DND-41 (cell line): ENCODE measurements at regions not wholly inside any gene's neighbourhood (a gene's known extent, or its start where the extent isn't known, plus 50 kb on each side); places are given as distances from the start of the nearest gene placed in this dataset.

Experiments
- ATAC-seq: fragments of 200-7000 bp; cut with Tn5 transposase; 3 replicates; pipeline ENCODE4 v1.9.1; 2021; ENCODE audit warnings: low read depth; ENCODE audit not compliant: insufficient read depth
- DNase-seq: peaks from one replicate; pipeline ENCODE4 v3.0.0-alpha.2; 2020
- H2AFZ ChIP-seq: 2 replicates; pipeline ENCODE4 v1.6.0; 2012; ENCODE audit warnings: low read depth, low read length
- H3K27ac ChIP-seq: 2 replicates; pipeline ENCODE4 v1.5.1; 2012; ENCODE audit warnings: low read length, inconsistent platforms
- H3K27me3 ChIP-seq: fragments of 200-600 bp; sonication (generic); 2 replicates; pipeline ENCODE4 v1.6.0; 2012; ENCODE audit warnings: low read length, mild to moderate bottlenecking, inconsistent platforms; ENCODE audit not compliant: insufficient read depth, poor library complexity
- H3K36me3 ChIP-seq: 2 replicates; pipeline ENCODE4 v1.5.1; 2012; ENCODE audit warnings: low read length, inconsistent platforms; ENCODE audit not compliant: insufficient read depth
- H3K4me1 ChIP-seq: 2 replicates; pipeline ENCODE4 v1.5.1; 2012; ENCODE audit warnings: mild to moderate bottlenecking, low read length; ENCODE audit not compliant: insufficient read depth
- H3K4me2 ChIP-seq: 2 replicates; pipeline ENCODE4 v1.6.0; 2012; ENCODE audit warnings: mild to moderate bottlenecking, moderate library complexity, low read length, inconsistent platforms; ENCODE audit not compliant: insufficient read depth
- H3K4me3 ChIP-seq, 2 experiments: fragments of 200-600 bp in 1 of 2; shearing (Covaris generic) in 1 of 2; 2 replicates each; pipeline ENCODE4 v1.5.1; 2012 to 2016; ENCODE audit warnings: inconsistent platforms in 2 of 2, low read length in 2 of 2, mild to moderate bottlenecking in 2 of 2, low read depth in 1 of 2, moderate library complexity in 1 of 2
- H3K79me2 ChIP-seq: 2 replicates; pipeline ENCODE4 v1.6.0; 2012; ENCODE audit warnings: low read length, inconsistent platforms; ENCODE audit not compliant: insufficient read depth
- H3K9ac ChIP-seq: 2 replicates; pipeline ENCODE4 v1.6.0; 2012; ENCODE audit warnings: low read depth, mild to moderate bottlenecking, inconsistent platforms, low read length, moderate library complexity
- H3K9me3 ChIP-seq: 2 replicates; pipeline ENCODE4 v1.5.1; 2012; ENCODE audit warnings: low read length, moderate library complexity, mild to moderate bottlenecking, inconsistent platforms; ENCODE audit not compliant: insufficient read depth, severe bottlenecking
- H4K20me1 ChIP-seq: 2 replicates; pipeline ENCODE4 v1.6.0; 2012; ENCODE audit warnings: low read length; ENCODE audit not compliant: insufficient read depth
- EZH2 ChIP-seq: IDR thresholded peaks from 3 replicates; pipeline ENCODE4 v1.6.1; 2012; ENCODE audit warnings: borderline replicate concordance, low read depth, mild to moderate bottlenecking, moderate library complexity, low read length, inconsistent platforms; ENCODE audit not compliant: severe bottlenecking
- TF ChIP-seq, protein P1 (sequence below): IDR thresholded peaks from 2 replicates; pipeline ENCODE4 v1.5.1; 2012; ENCODE audit warnings: borderline replicate concordance, low read length, moderate library complexity, mild to moderate bottlenecking; ENCODE audit not compliant: poor library complexity, severe bottlenecking; ENCODE audit errors: extremely low read depth

DNA sequence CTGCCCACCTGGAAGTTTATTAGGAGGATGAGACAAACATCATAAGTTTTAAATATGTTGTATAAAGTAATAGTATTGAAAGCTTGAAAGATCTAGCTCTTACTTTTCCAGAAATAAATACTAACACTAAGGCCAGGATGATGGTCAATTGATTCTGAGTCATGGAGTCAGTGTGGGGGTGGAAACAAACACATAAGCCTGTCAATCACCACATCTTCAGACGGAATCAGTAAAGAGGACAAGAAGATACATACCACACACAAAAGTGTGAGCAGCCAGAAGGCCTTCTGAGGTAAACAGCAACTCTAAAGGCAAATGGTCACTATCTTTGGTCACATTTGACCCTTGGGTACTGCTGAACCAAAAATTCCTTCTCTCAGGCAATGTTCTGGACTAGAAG is 365.0 kb upstream of the RASGEF1B start:
- Histone ChIP-seq H3K27ac (no peak overlapping the region), H2AFZ (no peak overlapping the region), H4K20me1 (no peaks in the 10 kb centered on the region), H3K36me3 (no peaks in the 10 kb centered on the region), H3K4me1 (no peaks in the 10 kb centered on the region), H3K9ac (no peak overlapping the region), H3K9me3 (no peaks in the 10 kb centered on the region), H3K27me3 (no peaks in the 10 kb centered on the region), H3K79me2 (no peaks in the 10 kb centered on the region), H3K4me2 (no peak overlapping the region), H3K4me3 (no peak overlapping the region)
- TF ChIP-seq, protein P1, sequence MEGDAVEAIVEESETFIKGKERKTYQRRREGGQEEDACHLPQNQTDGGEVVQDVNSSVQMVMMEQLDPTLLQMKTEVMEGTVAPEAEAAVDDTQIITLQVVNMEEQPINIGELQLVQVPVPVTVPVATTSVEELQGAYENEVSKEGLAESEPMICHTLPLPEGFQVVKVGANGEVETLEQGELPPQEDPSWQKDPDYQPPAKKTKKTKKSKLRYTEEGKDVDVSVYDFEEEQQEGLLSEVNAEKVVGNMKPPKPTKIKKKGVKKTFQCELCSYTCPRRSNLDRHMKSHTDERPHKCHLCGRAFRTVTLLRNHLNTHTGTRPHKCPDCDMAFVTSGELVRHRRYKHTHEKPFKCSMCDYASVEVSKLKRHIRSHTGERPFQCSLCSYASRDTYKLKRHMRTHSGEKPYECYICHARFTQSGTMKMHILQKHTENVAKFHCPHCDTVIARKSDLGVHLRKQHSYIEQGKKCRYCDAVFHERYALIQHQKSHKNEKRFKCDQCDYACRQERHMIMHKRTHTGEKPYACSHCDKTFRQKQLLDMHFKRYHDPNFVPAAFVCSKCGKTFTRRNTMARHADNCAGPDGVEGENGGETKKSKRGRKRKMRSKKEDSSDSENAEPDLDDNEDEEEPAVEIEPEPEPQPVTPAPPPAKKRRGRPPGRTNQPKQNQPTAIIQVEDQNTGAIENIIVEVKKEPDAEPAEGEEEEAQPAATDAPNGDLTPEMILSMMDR: no peak
- no peak for TF ChIP-seq EZH2
- no peak for DNase-seq
- no peak for ATAC-seq

DNA sequence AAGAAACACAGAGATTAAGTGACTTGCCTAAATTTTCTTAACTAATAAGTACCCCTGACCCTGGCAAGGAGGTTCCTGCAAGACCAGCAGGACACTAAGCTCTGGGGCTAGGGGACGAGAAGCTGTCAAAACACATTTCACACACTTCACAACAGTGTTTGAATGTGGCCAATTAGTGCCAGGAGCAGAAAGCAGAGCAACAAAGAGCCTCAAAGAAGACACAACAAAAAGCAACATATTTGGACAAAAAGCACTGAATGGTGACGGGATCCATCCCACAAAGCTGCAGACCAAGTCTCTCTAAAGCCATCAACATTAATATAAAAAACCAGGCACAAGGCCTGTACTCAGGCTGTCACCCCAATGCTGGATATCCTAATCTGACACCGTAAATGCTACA is 361.9 kb upstream of the RASGEF1B start:
- H3K4me1 ChIP-seq: no peaks in the 10 kb centered on the region
- no peaks in the 10 kb centered on the region for H3K27me3 ChIP-seq
- no peak overlapping the region for H3K4me2 ChIP-seq
- no peak overlapping the region for H3K4me3 ChIP-seq
- ATAC-seq (no peak), DNase-seq (no peak)
- no peak overlapping the region for H2AFZ ChIP-seq
- no peak for TF ChIP-seq EZH2
- TF ChIP-seq, protein P1: no peak
- H3K9me3 ChIP-seq: no peaks in the 10 kb centered on the region
- H3K79me2 ChIP-seq: no peaks in the 10 kb centered on the region
- H4K20me1 ChIP-seq: no peaks in the 10 kb centered on the region
- H3K27ac ChIP-seq: no peak overlapping the region
- no peaks in the 10 kb centered on the region for H3K36me3 ChIP-seq
- no peak overlapping the region for H3K9ac ChIP-seq

DNA sequence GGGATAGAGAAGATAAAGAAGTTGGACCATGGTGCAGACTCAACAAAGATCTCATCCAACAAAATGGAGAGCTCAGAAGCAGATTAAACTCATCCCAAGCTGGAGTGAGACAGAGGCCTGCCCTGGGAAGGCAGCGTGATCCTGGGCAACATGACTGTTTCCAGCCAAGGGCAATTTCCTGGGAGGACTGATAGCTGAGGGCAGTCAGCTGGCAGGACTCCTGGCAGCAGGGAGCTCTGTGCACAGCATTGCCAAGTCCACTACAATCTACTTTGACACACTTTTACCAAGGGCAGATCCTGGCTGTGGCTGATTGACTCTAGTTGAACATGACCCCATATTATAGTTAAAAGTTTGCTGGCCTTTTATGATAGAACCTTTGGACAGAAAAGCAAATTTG is 357.3 kb upstream of the RASGEF1B start:
- Histone ChIP-seq H3K36me3 (no peaks in the 10 kb centered on the region), H3K27ac (no peak overlapping the region), H3K4me2 (no peak overlapping the region), H3K4me1 (no peaks in the 10 kb centered on the region), H3K4me3 (no peak overlapping the region), H2AFZ (no peak overlapping the region), H3K9ac (no peak overlapping the region), H3K9me3 (no peaks in the 10 kb centered on the region), H3K27me3 (no peaks in the 10 kb centered on the region), H3K79me2 (no peaks in the 10 kb centered on the region), H4K20me1 (no peaks in the 10 kb centered on the region)
- TF ChIP-seq, protein P1: no peak
- no peak for TF ChIP-seq EZH2
- DNase-seq: no peak
- ATAC-seq: no peak

DNA sequence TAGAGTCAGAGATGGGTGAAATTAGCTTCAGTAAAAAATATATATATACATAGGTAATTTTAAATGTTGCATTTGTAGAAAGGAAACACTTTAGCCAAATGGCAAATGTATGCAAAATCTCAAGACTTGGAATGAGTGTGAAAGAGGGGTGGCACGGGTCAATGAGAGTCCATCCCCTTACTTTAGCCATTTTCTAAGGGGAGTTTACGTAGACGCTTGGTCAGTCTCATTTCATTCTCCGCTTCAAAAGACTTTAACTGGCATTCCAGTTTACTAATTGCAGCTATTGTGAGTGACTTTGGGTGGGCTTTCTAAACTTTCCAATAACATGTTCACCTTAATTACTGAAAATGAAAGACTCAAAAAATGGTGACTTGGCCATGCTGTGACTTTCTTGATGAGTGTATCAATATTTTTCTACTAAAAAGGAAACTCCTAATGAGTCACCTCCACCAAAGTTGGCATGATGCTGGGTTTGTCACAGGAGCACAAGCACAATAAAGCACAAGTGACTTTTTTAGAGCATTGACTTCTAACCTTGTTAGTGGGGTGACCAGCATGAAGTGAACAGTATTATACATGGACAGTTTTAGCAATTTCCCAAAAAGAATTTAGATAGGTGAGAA is 356.0 kb upstream of the RASGEF1B start:
- Histone ChIP-seq H3K36me3 (no peaks in the 10 kb centered on the region), H3K9ac (no peak overlapping the region), H3K27me3 (no peaks in the 10 kb centered on the region), H3K4me1 (no peaks in the 10 kb centered on the region), H2AFZ (no peak overlapping the region), H3K9me3 (no peaks in the 10 kb centered on the region), H3K79me2 (no peaks in the 10 kb centered on the region), H4K20me1 (no peaks in the 10 kb centered on the region), H3K4me3 (no peak overlapping the region), H3K4me2 (no peak overlapping the region), H3K27ac (no peak overlapping the region)
- TF ChIP-seq, protein P1: no peak
- TF ChIP-seq EZH2: no peak
- DNase-seq (no peak), ATAC-seq (no peak)
